Mesothelial cell of epicardium (in vitro differentiated cells): ENCODE measurements at regions not wholly inside any gene's neighbourhood (a gene's known extent, or its start where the extent isn't known, plus 50 kb on each side); places are given as distances from the start of the nearest gene placed in this dataset.

ENCODE experiments used
- DNase-seq, 2 experiments: peaks; one replicate each; pipeline ENCODE4 v3.0.0; 2021; ENCODE audit warnings: low spot score in 2 of 2; ENCODE audit not compliant: unreplicated experiment in 2 of 2
- H3K27ac Mint-ChIP-seq: 2 replicates; pipeline ENCODE4 v1.8.0; 2021; ENCODE audit warnings: mixed read lengths
- H3K27me3 Mint-ChIP-seq: 2 replicates; pipeline ENCODE4 v1.8.0; 2021; ENCODE audit warnings: low read depth, mixed read lengths
- H3K36me3 Mint-ChIP-seq: 2 replicates; pipeline ENCODE4 v1.8.0; 2021; ENCODE audit warnings: mixed read lengths
- H3K4me1 Mint-ChIP-seq: 2 replicates; pipeline ENCODE4 v1.8.0; 2021; ENCODE audit warnings: mixed read lengths
- H3K4me3 Mint-ChIP-seq: 2 replicates; pipeline ENCODE4 v1.8.0; 2021; ENCODE audit warnings: mild to moderate bottlenecking, moderate library complexity, mixed read lengths
- H3K9me3 Mint-ChIP-seq: 2 replicates; pipeline ENCODE4 v1.8.0; 2021; ENCODE audit warnings: mixed read lengths
- CTCF ChIP-seq: fragments of 200-600 bp; sonication (generic); IDR thresholded peaks from one replicate; pipeline ENCODE4 v1.5.0; 2021; ENCODE audit warnings: antibody characterized with exemption; ENCODE audit not compliant: unreplicated experiment

GRCh38 chr6:120993929-120994572, 340.2 kb downstream of the TBC1D32 start:
- TF ChIP-seq CTCF: no peak
- Mint-ChIP-seq H3K27ac (no peak overlapping the region), H3K36me3 (no peaks in the 10 kb centered on the region), H3K27me3 (peaks cover 2% of the 10 kb centered on the region), H3K4me1 (no peaks in the 10 kb centered on the region), H3K9me3 (no peaks in the 10 kb centered on the region), H3K4me3 (no peak overlapping the region)
- no peak for DNase-seq

- no peak for TF ChIP-seq CTCF
- no peak for DNase-seq
- Mint-ChIP-seq H3K27ac (no peak overlapping the region), H3K4me1 (no peaks in the 10 kb centered on the region), H3K9me3 (no peaks in the 10 kb centered on the region), H3K36me3 (no peaks in the 10 kb centered on the region), H3K4me3 (no peak overlapping the region), H3K27me3 (peaks cover 2% of the 10 kb centered on the region)
These were observed 342.0 kb downstream of the TBC1D32 start for GRCh38 chr6:120992257-120992656.

- Mint-ChIP-seq H3K4me3 (no peak overlapping the region), H3K4me1 (no peaks in the 10 kb centered on the region), H3K27me3 (peaks cover 2% of the 10 kb centered on the region), H3K27ac (no peak overlapping the region), H3K36me3 (no peaks in the 10 kb centered on the region), H3K9me3 (peaks cover 3% of the 10 kb centered on the region)
- DNase-seq: no peak
- TF ChIP-seq CTCF: no peak
These were observed 343.4 kb downstream of the TBC1D32 start for GRCh38 chr6:120990866-120991265.

GRCh38 chr6:120981835-120982234, 352.4 kb downstream of the TBC1D32 start:
- Mint-ChIP-seq H3K27ac (no peak overlapping the region), H3K36me3 (no peaks in the 10 kb centered on the region), H3K9me3 (peaks cover 3% of the 10 kb centered on the region), H3K27me3 (no peaks in the 10 kb centered on the region), H3K4me1 (no peaks in the 10 kb centered on the region), H3K4me3 (no peak overlapping the region)
- no peak for DNase-seq
- TF ChIP-seq CTCF: no peak

GRCh38 chr6:120966321-120966720, 368.0 kb downstream of the TBC1D32 start:
- no peak for DNase-seq
- H3K27ac Mint-ChIP-seq: no peak overlapping the region
- H3K27me3 Mint-ChIP-seq: no peaks in the 10 kb centered on the region
- peaks cover 3% of the 10 kb centered on the region for H3K4me1 Mint-ChIP-seq
- TF ChIP-seq CTCF: no peak
- no peak overlapping the region for H3K4me3 Mint-ChIP-seq
- H3K9me3 Mint-ChIP-seq: peaks cover 28% of the 10 kb centered on the region
- no peaks in the 10 kb centered on the region for H3K36me3 Mint-ChIP-seq

- DNase-seq: no peak
- H3K27me3 Mint-ChIP-seq: no peaks in the 10 kb centered on the region
- peaks cover 28% of the 10 kb centered on the region for H3K9me3 Mint-ChIP-seq
These were observed 368.5 kb downstream of the TBC1D32 start for GRCh38 chr6:120965814-120966213.

More at GRCh38 chr6:120965814-120966213, 368.5 kb downstream of the TBC1D32 start:
- Mint-ChIP-seq H3K36me3 (no peaks in the 10 kb centered on the region), H3K27ac (no peak overlapping the region), H3K4me1 (peaks cover 3% of the 10 kb centered on the region), H3K4me3 (no peak overlapping the region)
- TF ChIP-seq CTCF: no peak
